ENCODE measurements at regions not wholly inside any gene's neighbourhood (a gene's known extent, or its start where the extent isn't known, plus 50 kb on each side); places are given as distances from the start of the nearest gene placed in this dataset.
A peak's percentile ranks its signal among the peaks of the same experiment; 100 is the strongest.
"Not testable (repeated sequence)": the region's sequence is repeated elsewhere in the genome, so short reads cannot be mapped to it uniquely, and the experiment has no call there.

- DNase-seq (ENCODE audit: low spot score) = peak; percentile 11
These were observed 531.2 kb downstream of the KIF2B start for GRCh38 chr17:54353789-54354525.

DNA sequence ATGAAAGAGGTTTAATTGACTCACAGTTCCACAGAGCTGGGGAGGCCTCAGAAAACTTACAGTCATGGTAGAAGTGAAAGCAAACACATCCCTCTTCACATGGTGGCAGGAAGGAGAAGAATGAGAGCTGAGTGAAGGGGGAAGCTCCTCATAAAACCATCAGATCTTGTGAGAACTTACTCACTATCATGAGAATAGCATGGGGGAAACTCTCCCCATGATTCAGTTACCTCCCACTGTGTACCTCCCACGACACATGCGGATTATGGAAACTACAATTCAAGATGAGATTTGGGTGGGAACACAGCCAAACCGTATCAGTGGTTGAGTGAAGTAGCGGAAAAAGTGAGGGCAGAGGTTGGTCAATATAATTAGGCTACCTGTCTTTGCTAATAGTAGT, 538.3 kb downstream of the KIF2B start:
- DNase-seq (ENCODE audit: low spot score) = not testable (repeated sequence)

DNA sequence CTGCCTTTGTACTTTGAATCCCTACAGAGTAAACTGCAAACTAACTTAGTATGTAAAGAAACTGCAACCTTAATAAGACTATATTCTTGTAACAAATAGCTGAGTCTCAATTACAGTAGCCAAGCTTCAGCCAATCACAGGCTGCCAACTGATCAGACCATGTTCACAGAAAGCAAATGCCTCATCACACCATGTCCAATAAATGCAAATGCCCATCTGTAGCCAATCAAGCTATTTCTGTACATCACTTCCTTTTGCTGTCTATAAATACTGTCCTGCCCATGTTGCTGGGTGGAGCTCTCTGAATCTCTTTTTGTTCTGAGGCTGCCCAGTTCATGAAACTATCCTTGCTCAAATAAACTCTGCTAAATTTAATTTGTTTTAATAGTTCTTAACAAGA, 531.7 kb upstream of the TOM1L1 start:
- no peak for DNase-seq (ENCODE audit: low spot score)

DNA sequence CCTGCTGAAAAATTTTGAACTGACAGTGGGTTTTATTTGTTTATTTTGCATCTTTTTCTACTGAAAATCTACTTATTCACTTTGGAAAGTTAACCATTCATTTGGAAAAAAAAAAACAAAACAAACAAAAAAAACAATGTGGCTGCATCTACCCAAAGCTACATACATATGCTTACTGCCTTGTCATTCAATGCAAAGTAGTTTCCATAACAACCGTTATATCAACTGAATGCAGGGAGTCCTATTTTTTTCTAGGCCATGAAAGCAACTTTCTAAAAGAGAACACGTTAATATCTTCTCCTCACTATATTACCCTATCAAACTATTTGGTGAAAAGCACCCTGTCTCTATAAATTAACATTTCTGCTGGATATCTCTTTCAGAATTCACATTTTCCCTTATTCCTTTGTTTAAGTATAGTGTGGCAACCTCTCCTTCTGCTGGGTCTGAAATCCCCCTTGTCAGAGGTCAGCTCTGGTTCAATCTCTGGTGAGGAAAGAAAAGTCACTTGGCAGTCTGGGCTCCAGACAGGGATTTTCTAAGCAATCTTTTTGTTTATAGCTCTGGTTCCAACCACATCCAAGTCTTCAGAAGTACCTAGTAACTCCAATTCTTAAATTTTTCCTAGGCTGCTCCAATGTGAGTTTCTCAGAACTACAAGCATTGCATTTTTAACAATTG, 528.4 kb upstream of the TOM1L1 start:
- DNase-seq (ENCODE audit: low spot score) = no peak

DNA sequence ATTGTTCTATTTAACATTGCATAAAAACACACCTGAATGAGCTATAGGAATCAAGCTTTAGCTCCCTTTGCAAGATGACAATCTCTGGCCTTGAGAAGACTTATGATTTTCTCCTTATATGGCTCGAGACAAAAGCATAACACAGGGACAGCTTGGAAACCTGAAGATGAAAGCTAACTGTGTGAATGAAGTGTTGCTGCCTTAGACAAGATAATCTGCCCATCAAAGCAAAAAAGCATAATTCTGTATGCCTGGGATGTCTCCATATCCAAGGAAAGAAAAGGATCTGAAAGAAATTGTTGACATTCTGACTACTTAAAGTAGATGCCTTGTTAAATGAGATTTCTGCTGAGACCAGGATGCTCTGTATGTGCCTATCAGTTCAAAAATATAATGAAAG, 526.7 kb upstream of the TOM1L1 start:
- DNase-seq (ENCODE audit: low spot score) = no peak

- DNase-seq (ENCODE audit: low spot score) = not testable (repeated sequence)
These were observed 524.2 kb upstream of the TOM1L1 start for GRCh38 chr17:54376409-54376808.

- no peak for DNase-seq (ENCODE audit: low spot score)
These were observed 519.2 kb upstream of the TOM1L1 start for GRCh38 chr17:54381482-54381881.

DNA sequence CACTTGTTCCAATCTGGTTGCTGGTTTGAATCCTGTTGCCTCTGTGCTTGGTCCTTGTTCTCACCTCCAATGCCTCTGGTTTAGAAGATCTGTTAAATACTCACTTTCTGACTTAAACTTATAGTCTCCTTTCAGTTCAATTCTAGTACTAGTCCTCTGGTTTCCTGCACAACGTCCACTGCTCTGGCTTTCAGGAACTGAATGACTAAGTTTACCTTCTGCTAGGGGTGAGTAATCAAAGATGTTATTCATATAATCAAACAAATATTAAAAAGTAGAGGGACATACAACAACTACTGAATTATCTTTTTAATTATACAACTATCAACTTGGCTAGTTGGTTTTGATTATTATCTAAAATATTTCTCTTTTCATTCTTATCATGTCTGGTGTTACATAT, 496.4 kb upstream of the TOM1L1 start:
- no peak for DNase-seq (ENCODE audit: low spot score)

DNA sequence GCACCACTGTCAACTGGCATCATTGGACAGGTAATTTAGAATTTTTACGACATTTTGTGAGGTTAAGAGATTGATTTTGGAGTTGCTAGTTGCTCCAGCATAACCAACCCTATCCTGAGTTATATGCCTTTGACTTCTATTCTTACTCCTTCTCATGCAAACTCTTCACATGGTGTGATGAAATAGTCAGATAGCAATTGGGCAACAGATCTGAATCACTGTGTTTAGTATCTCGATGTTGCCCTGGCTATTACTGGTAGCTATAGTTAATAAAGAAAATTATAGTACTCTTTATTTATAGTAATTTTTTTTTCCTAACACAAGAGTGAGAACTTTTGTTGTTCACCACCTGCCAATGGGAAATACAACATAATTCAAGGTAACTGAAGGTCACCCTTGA, 494.8 kb upstream of the TOM1L1 start:
- DNase-seq (ENCODE audit: low spot score) = no peak

DNA sequence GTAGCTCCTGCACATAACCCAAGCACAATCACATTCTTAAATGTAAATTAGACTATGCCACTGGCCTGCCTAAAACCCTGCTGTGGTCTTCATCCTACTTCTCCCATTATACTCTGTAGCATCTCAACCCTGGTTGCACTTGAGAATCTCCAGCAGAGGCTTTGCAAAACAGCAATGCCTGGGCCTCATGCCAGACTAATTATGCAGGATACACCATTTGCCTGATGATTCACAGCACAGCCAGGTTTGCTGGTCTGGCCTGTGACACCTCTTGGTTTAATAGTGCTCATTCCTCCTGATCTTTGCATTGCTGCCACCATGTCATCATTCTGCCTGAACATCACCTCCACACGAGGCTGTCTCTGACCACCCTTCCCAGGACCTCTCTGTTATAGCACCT, 491.9 kb upstream of the TOM1L1 start:
- peak; percentile 7 for DNase-seq (ENCODE audit: low spot score)

- no peak for DNase-seq (ENCODE audit: low spot score)
These were observed 482.2 kb upstream of the TOM1L1 start for GRCh38 chr17:54418467-54418866.

- DNase-seq (ENCODE audit: low spot score) = no peak
These were observed 475.0 kb upstream of the TOM1L1 start for GRCh38 chr17:54425671-54426070.

- DNase-seq (ENCODE audit: low spot score) = no peak
These were observed 474.3 kb upstream of the TOM1L1 start for GRCh38 chr17:54426296-54426886.

DNA sequence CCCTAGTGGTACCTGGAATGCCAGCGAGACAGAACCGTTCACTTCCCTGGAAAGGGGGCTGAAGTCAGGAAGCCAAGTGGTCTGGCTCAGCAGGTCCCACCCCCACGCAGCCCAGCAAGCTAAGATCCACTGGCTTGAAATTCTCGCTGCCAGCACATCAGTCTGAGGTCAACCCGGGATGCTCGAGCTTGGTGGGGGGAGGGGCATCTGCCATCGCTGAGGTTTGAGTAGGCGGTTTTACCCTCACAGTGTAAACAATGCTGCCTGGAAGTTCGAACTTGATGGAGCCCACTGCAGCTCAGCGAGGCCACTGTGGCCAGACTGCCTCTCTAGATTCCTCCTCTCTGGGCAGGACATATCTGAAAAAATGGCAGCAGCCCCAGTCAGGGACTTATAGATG, 464.7 kb upstream of the TOM1L1 start:
- DNase-seq (ENCODE audit: low spot score) = peak; percentile 29

DNA sequence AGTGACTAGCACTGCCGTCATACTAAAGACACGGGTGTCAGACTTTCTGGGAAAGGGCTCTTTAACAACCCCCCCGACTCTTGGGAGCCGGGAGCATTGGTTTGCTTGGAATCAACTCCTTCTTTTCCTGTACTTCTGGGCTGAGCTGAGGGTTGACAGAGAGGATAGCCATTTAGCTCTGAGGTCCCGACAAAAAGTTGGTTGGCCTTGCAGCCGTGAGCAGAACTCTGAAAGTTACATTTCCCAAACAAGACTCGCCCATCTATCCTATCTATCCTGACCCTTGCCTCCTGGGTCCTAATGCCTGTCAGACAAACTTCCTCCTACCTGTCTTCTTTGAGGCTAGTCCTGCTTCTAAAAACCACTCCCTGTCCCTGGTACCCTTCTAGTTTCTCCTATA, 460.8 kb upstream of the TOM1L1 start:
- peak; percentile 9 for DNase-seq (ENCODE audit: low spot score)

DNA sequence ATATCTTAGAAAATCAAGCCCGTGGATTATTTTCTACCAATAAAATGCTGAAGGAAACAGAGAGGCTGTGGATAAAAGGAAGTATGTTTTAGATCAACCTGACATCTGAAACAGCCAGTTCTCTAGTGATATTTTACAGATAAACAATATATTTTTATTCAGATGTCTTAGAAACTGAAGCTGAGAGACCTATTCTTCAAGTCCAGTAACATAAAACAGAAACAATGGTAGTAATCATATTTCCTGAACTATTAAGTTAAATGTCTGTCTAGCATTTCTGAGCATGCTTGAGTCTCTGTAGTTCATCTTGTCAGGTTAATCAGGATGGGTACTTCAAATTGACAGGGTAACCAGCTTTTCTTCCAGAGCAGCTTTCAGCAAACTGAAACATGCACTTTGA, 449.6 kb upstream of the TOM1L1 start:
- no peak for DNase-seq (ENCODE audit: low spot score)

GRCh38 chr17:54452666-54453348, 447.8 kb upstream of the TOM1L1 start:
- no peak for DNase-seq (ENCODE audit: low spot score)

DNA sequence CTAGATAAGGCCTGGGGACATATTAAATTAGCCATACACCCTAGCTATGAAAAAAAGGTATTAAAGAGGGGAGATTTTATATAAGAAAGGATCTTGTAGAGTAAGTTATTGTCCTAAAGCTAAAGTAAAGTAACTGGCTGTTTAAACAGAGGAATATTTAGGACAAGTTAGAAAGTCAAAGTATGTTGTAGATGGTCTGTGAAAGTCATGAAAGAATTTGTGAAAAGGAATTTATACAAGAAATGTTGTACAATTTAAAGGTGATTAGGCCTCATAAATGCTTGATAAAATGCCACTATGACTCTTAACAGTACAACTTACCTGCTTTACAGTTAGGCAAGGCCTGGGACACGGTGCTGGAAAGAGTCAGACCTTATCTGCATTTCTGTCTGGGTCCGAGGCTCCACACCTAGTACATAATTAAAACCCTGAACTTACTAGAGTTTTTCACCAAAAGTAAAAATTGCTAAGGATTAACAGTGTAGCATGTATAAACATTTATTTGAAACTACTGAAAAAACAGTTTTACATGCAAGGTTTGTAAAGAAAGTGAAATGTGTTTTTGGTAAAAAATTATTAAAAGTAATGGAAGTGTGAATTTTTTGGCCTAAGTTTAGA, 445.3 kb upstream of the TOM1L1 start:
- no peak for DNase-seq (ENCODE audit: low spot score)

- not testable (repeated sequence) for DNase-seq (ENCODE audit: low spot score)
These were observed 435.2 kb upstream of the TOM1L1 start for GRCh38 chr17:54465443-54465842.

DNA sequence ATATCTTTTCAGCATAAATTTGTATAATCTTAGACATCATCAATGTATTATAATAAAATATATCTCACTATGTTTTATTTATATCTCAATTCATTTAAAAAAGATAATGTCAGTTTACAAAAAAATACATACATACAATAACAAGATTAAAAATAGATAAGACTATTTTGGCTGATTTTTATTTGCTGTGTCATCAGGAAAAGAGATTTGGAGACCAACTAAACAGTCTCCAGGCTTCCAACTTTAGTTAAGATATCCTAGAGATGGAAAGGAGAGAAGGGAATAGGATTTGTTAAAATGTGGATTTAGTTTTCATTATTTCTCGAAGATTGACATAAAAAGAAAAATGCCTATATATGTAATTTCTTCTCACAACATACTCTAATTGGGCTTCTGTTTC, 433.8 kb upstream of the TOM1L1 start:
- DNase-seq (ENCODE audit: low spot score) = no peak

DNA sequence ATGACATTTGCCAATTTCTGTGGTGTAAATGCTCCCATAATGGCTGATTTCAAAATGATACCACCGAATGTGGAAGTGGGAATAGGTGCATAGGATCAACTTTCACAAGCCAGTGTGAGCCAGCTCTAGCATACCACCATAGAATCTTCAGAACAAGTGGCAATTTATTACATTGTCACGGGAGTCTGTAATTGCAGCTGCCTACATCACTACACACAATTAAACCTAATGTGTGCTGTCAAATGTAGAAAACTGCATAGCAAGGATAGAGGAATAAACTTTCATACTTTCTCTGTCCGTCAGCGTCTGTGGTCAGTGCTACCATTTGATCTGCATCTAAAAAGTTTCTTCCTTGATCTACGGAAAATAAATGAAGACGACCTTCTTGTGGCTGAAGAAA, 417.8 kb upstream of the TOM1L1 start:
- DNase-seq (ENCODE audit: low spot score) = no peak

GRCh38 chr17:54493691-54494090, 407.0 kb upstream of the TOM1L1 start:
- no peak for DNase-seq (ENCODE audit: low spot score)

Data from H4 (cell line).